Fibroblast of the aortic adventitia (primary cell): ENCODE measurements at regions not wholly inside any gene's neighbourhood (a gene's known extent, or its start where the extent isn't known, plus 50 kb on each side); places are given as distances from the start of the nearest gene placed in this dataset.
A peak's percentile ranks its signal among the peaks of the same experiment; 100 is the strongest.

Experiments
- DNase-seq: peaks from one replicate; pipeline ENCODE4 v3.0.0-alpha.2; 2010; ENCODE audit warnings: low read depth
- H3K4me3 ChIP-seq: 2 replicates; pipeline ENCODE4 v1.5.1; 2011; ENCODE audit warnings: low read depth, mild to moderate bottlenecking, control low read depth, low read length, moderate library complexity
- CTCF ChIP-seq: IDR thresholded peaks from 2 replicates; pipeline ENCODE4 v1.5.1; 2011; ENCODE audit warnings: mild to moderate bottlenecking, low read length, control low read depth, inconsistent platforms; ENCODE audit not compliant: insufficient read depth

GRCh38 chr2:8564475-8564874 is 117.4 kb upstream of the ID2 start:
- no peak overlapping the region for H3K4me3 ChIP-seq
- no peak for DNase-seq
- no peak for TF ChIP-seq CTCF

DNA sequence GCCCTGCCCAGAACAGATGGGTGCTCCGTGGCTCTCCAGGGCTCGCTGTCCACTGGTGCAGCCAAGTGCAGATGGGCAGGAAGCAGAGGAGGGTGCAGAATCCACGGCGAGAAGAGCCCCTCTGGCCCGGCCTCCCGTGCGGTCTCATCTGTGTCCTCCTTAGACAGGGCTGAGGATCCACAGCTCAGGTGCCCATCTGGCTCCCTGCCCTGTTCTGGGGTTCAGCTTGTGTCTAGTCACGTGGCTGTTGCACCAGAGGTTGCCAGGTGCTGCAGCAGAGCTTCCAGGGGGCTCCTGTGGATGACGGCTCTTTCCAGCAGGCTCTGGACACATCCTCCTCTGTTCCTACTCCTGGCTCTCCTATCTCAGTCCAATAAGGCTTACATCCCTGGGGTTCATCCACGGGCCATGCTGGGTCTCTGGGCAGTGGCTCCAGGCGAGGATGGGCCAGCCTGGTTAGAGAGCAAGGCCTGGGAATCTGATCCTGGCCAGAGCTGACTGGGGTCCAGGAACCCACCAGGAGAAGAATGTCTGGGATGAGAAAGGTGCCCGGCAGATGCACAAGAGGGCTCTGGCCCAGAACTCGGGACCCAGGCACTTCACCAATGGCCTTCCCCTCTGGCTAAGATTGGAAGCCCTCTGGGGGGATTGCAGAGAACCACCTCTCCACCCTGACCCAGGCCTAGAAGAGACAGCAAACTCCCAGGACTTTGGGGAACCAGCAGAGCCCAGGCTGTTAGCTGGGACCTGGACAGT is 116.3 kb upstream of the ID2 start:
- H3K4me3 ChIP-seq, result no peak overlapping the region
- DNase-seq, result no peak
- no peak for TF ChIP-seq CTCF

DNA sequence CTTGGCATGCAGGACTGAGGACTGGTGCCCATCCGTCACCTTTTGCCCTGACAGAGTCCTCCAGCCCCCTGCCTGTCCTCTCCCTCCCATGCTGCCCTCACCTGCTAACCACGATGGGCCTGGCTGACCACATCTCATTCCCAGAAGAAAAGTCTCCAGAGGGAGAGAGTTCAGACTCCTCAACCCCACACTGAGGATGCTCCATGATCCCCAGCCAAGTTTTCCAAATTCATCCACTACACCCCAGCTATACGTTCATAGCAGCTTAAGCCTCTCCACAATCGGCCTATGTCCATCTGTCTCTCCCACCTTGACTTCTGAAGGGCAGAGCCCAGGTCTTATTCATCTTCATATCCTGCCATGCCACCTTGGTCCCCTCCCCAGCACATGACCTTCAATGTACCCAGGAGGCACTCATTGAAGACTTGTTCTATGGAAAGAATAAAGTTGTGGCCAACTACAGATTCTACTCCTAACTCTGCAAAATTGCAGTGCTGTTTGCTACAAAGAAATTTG is 115.6 kb upstream of the ID2 start:
- DNase-seq, result no peak
- no peak overlapping the region for H3K4me3 ChIP-seq
- TF ChIP-seq CTCF, result no peak

- DNase-seq, result no peak
- TF ChIP-seq CTCF, result no peak
- H3K4me3 ChIP-seq, result no peak overlapping the region
Observed at GRCh38 chr2:8566774-8567468, 114.9 kb upstream of the ID2 start.

- no peak for TF ChIP-seq CTCF
- no peak overlapping the region for H3K4me3 ChIP-seq
- peak; percentile 35 for DNase-seq
Observed at GRCh38 chr2:8567469-8568260, 114.2 kb upstream of the ID2 start.

- peak; percentile 37 for DNase-seq
- TF ChIP-seq CTCF, result no peak
- H3K4me3 ChIP-seq, result no peak overlapping the region
Observed at GRCh38 chr2:8568543-8569302, 113.1 kb upstream of the ID2 start.
